Neutrophil (primary cell): ENCODE measurements at regions not wholly inside any gene's neighbourhood (a gene's known extent, or its start where the extent isn't known, plus 50 kb on each side); places are given as distances from the start of the nearest gene placed in this dataset.

Experiments used
- H3K27ac ChIP-seq: fragments of 200-600 bp; sonication (generic); 2 replicates; pipeline ENCODE4 v1.5.1; 2016; ENCODE audit warnings: mild to moderate bottlenecking, moderate library complexity
- H3K27me3 ChIP-seq: fragments of 200-600 bp; sonication (generic); 2 replicates; pipeline ENCODE4 v1.6.0; 2016; ENCODE audit warnings: mild to moderate bottlenecking
- H3K36me3 ChIP-seq: fragments of 200-600 bp; sonication (generic); 2 replicates; pipeline ENCODE4 v1.5.1; 2017
- H3K4me1 ChIP-seq, 2 experiments: fragments of 200-600 bp in 1 of 2; sonication (generic) in 1 of 2; 1 replicate in 1 of 2; 2 replicates in 1 of 2; pipeline versions ENCODE4 v1.5.1 to v1.6.1; 2013 to 2016; ENCODE audit warnings: low read depth in 1 of 2, low read length in 1 of 2, mild to moderate bottlenecking in 1 of 2, moderate library complexity in 1 of 2; ENCODE audit not compliant: control insufficient read depth in 1 of 2, insufficient read depth in 1 of 2
- H3K4me3 ChIP-seq, 2 experiments: fragments of 200-600 bp in 1 of 2; sonication (generic) in 1 of 2; 1 replicate in 1 of 2; 2 replicates in 1 of 2; pipeline ENCODE4 v1.5.1; 2013 to 2016; ENCODE audit warnings: low read depth in 1 of 2, low read length in 1 of 2, mild to moderate bottlenecking in 1 of 2, moderate library complexity in 1 of 2
- H3K9me3 ChIP-seq: fragments of 200-600 bp; sonication (generic); 2 replicates; pipeline ENCODE4 v1.5.1; 2016
- TF ChIP-seq, protein P1 (sequence below): fragments of 200-600 bp; sonication (generic); IDR thresholded peaks from 2 replicates; pipeline ENCODE4 v1.5.1; 2016; ENCODE audit warnings: antibody characterized with exemption

DNA sequence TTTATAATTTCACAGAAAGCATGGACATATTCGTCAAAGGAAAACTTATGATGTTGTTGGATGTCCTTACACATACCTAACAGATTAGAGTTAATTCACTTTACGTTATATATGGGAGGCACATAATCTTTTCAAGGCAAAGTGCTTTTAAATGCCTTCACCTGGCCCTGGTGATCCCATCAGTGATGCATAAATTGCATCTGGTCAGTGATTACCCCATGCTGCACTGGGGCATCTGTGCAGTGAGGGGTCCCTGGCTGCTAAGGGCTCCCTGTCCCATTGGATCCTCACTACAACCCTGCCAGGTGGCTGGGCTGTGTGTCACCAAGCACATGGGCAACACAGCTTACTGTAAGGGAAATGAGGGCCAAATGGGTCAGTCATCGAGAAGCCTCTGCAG lies 441.1 kb downstream of the RPS24 start:
- no peak overlapping the region for H3K27ac ChIP-seq
- no peak overlapping the region for H3K4me3 ChIP-seq
- H3K27me3 ChIP-seq: peaks cover 7% of the 10 kb centered on the region
- no peaks in the 10 kb centered on the region for H3K4me1 ChIP-seq
- no peaks in the 10 kb centered on the region for H3K36me3 ChIP-seq
- TF ChIP-seq, protein P1, sequence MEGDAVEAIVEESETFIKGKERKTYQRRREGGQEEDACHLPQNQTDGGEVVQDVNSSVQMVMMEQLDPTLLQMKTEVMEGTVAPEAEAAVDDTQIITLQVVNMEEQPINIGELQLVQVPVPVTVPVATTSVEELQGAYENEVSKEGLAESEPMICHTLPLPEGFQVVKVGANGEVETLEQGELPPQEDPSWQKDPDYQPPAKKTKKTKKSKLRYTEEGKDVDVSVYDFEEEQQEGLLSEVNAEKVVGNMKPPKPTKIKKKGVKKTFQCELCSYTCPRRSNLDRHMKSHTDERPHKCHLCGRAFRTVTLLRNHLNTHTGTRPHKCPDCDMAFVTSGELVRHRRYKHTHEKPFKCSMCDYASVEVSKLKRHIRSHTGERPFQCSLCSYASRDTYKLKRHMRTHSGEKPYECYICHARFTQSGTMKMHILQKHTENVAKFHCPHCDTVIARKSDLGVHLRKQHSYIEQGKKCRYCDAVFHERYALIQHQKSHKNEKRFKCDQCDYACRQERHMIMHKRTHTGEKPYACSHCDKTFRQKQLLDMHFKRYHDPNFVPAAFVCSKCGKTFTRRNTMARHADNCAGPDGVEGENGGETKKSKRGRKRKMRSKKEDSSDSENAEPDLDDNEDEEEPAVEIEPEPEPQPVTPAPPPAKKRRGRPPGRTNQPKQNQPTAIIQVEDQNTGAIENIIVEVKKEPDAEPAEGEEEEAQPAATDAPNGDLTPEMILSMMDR: no peak
- H3K9me3 ChIP-seq: no peaks in the 10 kb centered on the region

DNA sequence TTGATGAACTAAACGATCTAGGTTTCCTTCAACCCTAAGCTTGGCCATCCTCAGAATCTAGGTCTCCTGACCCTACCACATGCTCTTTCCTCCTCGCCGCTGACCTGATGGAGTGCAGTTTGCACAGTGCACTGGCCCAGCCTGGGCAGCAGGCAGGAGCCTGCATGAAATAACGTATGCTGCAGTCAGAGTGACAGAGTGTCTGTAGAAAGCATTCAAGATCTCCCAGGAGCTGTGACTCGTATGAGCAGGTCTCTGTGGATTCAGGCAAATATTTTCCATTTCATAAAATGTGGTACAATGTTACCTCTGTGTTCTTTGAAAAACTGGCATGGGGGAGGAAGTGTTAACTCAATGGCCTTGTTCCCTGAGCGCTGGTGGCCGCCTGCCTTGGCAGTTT lies 441.8 kb downstream of the RPS24 start:
- no peaks in the 10 kb centered on the region for H3K4me1 ChIP-seq
- TF ChIP-seq, protein P1: no peak
- H3K9me3 ChIP-seq: no peaks in the 10 kb centered on the region

DNA sequence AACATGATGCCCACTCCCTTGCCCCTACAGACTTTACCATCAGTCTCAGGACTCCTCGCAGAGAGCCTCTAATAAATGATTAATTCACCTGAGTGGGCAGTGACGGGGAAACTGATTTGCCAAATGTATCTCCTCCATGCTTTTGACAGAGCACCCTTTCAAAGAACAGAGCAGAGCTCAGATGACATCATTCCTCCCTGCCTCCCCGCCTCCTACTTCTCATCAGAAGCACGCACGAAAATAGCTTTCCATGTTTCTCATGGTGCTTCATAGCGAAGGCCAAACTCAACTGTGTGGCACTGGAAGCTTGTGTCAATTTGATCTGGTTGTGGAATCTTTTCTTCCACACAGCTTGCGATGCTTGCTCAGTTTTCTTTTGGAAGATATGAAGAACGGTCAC lies 442.5 kb downstream of the RPS24 start:
- Histone ChIP-seq H3K27ac (no peak overlapping the region), H3K9me3 (no peaks in the 10 kb centered on the region), H3K4me1 (no peaks in the 10 kb centered on the region), H3K36me3 (no peaks in the 10 kb centered on the region), H3K27me3 (peaks cover 10% of the 10 kb centered on the region), H3K4me3 (no peak overlapping the region)
- TF ChIP-seq, protein P1: no peak

More for the DNA sequence above, 441.8 kb downstream of the RPS24 start:
- Histone ChIP-seq H3K36me3 (no peaks in the 10 kb centered on the region), H3K27me3 (peaks cover 10% of the 10 kb centered on the region), H3K27ac (no peak overlapping the region), H3K4me3 (no peak overlapping the region)

DNA sequence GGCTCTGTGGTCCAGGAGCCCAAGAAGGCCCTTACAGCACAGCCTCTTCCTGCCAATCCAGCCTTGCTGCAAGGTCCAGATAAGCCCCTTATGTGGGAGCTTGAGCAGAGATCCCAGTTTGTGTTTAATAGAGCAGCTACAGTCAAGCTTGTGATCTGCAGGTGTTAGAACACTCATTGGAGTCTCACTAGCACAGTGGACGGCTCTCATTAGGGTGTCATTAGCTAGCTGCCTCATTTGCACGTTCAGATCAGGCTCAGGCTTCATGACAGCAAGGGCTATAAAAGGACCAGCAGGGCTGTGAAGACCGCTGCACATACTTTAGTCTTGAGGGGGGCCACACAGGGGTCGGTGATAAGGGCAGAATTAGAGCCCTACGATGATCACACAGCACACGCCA lies 443.2 kb downstream of the RPS24 start:
- Histone ChIP-seq H3K36me3 (no peaks in the 10 kb centered on the region), H3K27ac (no peak overlapping the region), H3K4me1 (no peaks in the 10 kb centered on the region), H3K27me3 (peaks cover 10% of the 10 kb centered on the region), H3K9me3 (no peaks in the 10 kb centered on the region), H3K4me3 (no peak overlapping the region)
- TF ChIP-seq, protein P1: no peak

DNA sequence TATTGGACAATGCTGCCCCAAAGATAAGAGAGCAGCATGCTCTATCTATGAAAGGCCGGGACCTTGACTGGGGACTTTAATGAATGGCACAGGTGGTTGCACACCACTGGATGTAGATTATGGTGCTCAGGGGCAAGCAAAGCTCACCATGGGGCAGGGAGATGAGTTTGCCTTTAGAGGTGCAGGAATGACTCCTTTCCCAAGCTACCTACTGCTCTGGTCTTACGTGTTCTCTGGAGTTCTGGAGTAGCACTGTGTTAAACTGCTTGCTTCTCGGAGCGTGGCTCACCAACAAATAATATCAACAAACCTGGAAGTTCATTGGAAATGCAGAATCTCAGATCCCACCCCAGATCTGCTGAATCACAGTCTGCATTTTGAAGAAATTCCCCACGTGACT lies 445.3 kb downstream of the RPS24 start:
- Histone ChIP-seq H3K9me3 (no peaks in the 10 kb centered on the region), H3K4me3 (no peak overlapping the region), H3K27me3 (peaks cover 20% of the 10 kb centered on the region), H3K4me1 (no peaks in the 10 kb centered on the region), H3K36me3 (no peaks in the 10 kb centered on the region), H3K27ac (no peak overlapping the region)
- TF ChIP-seq, protein P1: no peak

GRCh38 chr10:78479467-78479866 lies 445.8 kb downstream of the RPS24 start:
- H3K9me3 ChIP-seq: no peaks in the 10 kb centered on the region
- TF ChIP-seq, protein P1: no peak
- no peak overlapping the region for H3K4me3 ChIP-seq
- H3K36me3 ChIP-seq: no peaks in the 10 kb centered on the region
- no peak overlapping the region for H3K27ac ChIP-seq
- no peaks in the 10 kb centered on the region for H3K4me1 ChIP-seq
- H3K27me3 ChIP-seq: peaks cover 24% of the 10 kb centered on the region
